GM18520 (cell line): ENCODE measurements at regions not wholly inside any gene's neighbourhood (a gene's known extent, or its start where the extent isn't known, plus 50 kb on each side); places are given as distances from the start of the nearest gene placed in this dataset.
A peak's percentile ranks its signal among the peaks of the same experiment; 100 is the strongest.

ENCODE experiments used
- ATAC-seq: cut with Tn5 transposase; IDR thresholded peaks from one replicate; pipeline ENCODE4 v1.9.1; 2021; ENCODE audit not compliant: unreplicated experiment

DNA sequence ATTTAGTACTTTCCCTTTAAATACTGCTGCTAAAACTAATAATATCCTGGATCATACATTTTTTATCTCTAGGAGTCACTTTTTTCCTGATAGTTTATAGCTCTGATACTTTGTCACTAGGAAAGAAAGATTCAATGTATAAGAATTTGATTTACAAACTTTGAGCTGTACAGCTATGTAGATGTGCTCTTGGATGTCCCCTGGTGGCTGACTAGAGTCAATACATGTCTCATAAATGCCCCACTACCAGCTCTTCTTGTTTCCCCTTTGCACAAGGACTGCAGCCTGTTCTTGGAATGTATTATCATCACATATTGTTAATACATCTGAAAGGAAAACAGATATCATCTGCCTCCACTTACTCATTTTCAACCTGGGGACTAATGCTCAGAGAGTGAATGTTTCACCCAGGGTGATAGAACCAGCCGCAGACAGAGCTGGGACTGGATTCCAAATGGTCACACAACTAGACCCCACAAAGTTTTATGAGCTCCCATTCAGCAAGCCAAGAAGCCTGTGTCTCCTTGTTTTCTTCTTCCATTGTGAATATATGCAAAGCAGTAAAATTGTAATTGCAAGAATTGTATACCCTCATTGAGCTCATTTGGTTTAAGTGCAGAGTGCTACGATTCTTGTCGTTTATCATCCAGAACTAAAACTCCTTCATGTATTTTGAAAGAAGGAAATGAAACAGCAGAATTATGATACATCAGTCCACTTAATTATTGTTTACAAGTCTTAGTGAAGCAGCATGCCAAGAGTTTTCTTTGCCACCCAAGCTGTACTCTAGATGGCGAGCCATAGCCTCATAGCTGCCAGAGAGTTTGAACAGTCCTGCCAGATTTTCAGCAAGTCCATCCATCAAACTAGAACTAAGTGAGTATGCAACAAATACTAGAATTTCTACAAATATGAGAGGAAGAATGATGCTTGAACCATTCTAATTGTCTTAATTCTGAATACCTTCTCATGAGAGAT, 261.6 kb upstream of the LMCD1 start:
- ATAC-seq = peak; percentile 84

- ATAC-seq = no peak
Observed at GRCh38 chr3:8246070-8246469, 255.6 kb upstream of the LMCD1 start.

GRCh38 chr3:8253201-8253600, 248.4 kb upstream of the LMCD1 start:
- no peak for ATAC-seq

DNA sequence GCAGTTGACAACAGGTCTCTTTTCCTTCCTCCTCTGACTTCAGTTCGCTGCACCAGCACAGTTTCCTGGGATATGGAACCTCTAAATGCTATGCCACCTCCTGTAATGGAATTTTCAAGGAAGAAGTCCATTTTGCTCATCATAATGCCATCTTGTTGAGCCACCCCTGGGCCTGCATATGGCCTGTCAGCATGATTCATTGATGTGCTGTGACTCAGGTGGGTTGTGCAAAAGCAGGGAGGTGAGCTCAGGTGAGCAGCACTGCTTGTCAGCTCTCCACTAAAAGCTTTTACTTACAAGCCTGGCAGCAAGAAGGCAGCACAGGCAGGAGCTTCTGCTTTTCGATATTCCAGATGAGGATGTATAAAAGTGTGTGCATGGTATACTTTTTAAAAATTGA, 247.1 kb upstream of the LMCD1 start:
- no peak for ATAC-seq

DNA sequence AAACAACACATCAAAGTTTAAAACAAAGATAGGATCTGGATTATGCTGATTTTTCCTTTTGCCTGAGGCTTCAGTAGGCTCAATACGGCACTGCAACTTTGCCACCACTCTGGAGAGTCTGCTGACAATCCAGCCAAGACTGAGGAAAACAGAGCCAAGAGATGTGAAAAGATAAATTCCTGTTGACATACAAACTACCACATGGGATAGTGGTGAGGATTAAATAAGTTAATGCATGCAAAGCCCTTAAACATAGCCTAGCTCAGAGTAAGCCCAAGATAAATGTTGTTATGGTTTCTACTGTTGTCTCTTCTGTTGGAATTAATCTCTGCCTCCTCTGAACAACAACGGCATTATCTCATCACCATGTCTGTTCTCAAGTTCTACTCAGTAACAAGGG, 245.9 kb upstream of the LMCD1 start:
- ATAC-seq = no peak

DNA sequence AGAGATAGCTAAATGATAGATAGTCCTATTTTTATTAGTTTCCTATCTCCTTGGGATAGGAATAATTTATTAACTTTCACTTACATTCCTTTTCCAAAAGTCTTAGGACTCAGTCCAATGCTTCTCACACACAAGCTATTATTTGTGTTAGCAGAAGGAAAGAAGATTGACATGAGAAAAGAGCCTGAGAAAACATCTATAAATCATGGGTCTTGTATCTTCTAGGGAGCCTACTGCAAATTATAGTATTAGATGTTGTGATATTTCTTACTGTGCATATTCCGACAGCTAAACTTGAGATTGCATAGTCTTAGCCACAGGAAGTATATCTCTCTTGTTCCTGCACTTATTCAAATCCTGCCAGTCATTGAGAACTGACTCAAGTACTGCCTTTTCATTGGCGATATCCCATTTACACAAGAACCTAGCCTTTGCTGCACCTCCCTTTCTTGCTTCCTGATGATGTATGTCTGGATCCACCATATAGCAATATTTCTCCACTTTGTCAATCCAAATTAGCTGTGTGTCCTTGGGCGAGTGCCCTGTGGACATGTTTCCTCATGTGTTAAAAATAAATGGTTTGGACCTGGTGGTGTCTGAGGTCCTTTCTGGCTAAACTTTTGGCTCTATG, 245.1 kb upstream of the LMCD1 start:
- no peak for ATAC-seq

DNA sequence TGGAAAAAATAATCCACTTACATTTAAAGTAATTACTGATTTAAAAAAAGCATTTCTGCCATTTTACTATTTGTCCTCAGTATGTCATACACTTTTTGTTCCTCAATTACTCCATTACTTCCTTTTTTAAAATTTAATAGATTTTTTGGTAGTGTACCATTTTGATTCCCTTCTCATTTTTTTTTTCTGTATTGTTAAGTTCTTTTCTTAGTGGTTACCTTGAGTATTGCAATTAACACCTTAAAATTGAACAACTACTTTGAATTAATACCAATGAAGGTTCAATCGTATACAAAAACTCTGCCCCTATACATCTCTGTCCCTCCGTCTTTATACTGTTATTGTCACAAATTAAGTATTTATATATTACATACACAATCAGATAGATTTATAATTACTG, 240.6 kb upstream of the LMCD1 start:
- no peak for ATAC-seq

DNA sequence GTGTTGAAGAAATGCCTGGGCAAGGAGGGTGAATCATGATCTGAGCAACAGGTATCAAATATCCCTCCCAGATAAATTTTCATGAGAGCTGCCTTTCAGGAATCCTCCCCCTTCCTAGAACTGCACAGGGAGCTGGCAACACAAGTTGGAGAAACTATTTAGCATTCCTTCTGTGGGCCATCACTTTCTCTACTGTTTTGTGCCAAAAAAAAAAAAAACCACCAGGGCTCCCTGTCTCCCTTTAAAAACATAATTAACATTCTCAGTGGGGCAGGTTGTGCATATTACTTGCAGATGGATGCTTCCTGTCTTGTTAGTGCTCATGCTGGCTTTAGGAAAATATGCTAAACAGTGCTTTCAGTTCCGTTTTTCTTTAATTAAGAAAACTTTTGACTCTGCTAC, 234.9 kb upstream of the LMCD1 start:
- ATAC-seq = no peak

DNA sequence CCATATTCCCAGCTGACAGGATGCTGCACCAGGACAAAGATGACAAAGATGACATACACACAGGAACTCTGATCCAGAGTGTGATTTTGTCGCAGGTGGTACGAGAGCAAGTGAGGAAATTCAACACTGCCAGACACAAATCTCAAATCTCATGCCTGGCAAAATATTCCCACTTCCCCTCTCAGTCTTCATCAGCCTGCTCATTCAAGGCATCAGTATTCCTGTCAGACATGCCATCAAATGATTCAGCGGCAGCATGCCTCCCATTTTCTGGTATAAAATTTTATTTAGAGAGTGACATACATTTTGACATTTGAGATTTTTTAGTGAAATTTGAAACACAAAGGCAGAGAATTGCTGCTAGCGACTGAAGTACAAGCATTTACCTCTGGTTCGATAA, 228.1 kb upstream of the LMCD1 start:
- ATAC-seq = no peak

DNA sequence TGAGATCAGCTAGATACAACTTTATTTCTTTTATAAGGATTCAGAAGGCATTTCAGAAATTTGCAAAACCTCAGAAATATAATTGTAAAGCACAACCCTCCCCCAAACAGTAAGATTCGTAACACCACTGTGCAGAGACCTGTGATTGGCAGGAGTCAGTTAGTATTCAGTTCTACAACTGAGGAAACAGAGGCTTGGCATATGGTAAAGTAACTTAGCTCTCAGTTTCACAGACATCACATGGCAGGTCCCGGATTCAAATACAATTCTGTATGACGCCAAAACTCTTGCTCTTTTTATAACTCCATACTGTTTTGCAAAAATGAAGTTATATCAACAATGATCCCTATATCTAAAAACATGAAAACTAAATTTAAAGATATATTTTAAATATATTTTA, 225.6 kb upstream of the LMCD1 start:
- ATAC-seq = no peak

- no peak for ATAC-seq
Observed at GRCh38 chr3:8276506-8276905, 225.1 kb upstream of the LMCD1 start.

GRCh38 chr3:8278448-8278847, 223.2 kb upstream of the LMCD1 start:
- ATAC-seq = no peak

DNA sequence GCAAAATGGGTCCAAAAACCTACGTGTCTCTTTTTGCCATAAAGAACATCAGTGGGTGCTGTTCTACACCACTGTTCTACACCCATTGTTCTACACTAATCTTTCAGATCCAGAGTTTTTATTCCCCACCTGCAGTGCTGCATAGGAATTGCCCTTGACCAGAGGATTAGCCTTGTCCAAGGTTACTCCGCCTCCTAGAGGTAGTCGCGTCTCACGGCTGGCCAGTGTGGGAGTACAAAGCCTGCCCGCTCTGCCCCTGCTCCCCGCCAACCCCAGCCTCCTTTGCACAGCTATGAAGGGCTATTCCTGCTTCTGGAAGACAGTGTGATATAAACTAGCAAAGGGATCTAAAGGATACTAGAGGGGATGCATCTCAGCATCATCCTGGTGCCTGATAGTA, 222.1 kb upstream of the LMCD1 start:
- no peak for ATAC-seq

DNA sequence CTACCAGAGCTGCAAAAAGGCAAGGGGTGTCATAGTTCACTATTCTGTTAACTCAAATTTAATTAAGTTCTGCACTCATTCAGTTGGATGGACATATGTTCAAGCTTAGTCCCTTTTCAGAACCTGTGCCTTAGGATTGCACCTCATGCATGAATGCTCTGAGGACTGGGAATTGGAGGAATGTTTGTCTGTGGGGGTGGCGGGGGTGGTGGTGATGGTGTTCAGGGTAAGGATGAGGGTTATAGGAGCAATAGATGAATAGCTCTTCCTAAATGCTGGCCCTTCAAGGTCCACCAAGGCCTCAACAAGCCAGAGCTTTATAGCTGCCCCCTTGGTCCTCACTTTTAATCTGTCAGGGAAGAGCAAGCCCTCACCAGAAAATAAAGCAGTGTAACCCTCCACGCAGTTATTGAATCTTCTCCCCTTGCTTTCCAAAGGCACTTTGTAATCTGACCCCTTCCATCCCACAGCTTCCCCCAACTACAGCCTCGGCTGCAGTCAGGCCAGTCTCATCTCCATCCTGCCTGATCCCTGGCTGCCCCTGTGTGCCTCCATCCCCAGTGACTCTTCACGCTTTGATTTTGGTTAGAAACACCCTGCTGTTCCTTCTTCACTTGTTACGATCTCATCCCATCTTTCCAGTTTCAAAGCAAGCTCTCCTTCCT, 221.6 kb upstream of the LMCD1 start:
- ATAC-seq = no peak

DNA sequence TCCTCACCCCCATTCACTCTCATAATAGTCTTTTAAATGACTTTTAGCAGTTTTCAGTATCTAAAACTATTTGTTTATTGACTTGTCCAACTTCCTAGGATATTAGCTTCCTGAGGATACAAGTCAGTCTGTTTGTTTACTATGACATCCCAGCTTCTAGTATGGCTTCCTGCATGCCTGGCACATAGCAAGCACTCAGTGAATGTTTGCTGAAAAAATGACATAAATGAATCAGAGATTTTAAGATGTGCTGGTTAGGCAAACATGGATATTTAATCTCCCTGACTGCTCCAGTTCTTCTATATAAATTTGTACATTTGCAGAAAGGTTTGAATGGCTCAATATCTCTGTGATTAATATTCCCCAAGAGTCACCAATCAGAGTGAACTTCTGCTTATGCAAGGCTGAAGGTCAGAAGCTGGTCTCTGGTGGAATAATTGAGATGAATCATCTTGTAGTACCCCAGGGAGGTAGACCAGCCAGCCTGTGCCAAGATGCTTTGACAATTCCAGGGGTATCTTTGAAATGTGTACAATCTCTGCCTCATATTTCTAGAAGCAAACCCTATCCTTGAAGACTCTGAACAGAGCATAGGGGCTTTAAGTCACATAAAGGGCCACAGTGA, 219.0 kb upstream of the LMCD1 start:
- ATAC-seq = no peak

- no peak for ATAC-seq
Observed at GRCh38 chr3:8283193-8283592, 218.4 kb upstream of the LMCD1 start.

DNA sequence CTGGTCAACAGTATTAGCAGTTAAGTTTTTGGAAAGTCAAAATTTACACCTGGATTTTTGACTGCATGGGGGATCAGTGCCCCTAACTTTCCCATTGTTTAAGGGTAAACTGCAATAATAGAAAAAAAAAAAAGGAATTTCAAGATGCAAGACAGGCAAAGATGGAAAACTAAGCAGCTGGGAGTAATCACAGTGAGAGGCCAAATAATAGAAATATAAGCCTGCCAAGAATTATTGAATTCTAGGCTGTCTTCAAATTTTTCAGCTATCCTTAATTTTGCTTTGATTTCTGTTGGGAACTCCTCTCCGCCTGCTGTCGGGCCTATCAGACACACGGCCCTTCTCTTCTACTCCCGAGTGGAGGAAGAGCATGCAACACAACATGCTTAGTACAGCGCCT, 215.5 kb upstream of the LMCD1 start:
- ATAC-seq = no peak

DNA sequence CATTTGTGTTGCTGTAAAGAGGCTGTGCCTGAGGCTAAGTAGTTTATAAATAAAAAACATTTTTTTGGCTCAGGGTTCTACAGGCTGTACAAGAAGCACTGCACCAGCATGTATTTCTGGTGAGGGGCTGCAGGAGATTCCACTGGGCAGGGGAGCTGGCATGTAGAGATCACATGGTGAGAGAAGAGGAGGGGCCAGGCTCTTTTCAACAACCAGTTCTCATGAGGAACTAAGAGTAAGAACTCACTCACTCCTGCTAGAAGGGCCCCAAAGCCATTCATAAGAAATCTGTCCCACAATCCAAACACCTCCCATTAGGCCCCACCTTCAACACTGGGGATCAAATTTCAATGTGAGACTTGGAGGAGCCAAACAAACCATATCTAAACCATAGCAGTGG, 214.9 kb upstream of the LMCD1 start:
- ATAC-seq = no peak

GRCh38 chr3:8290611-8291010, 211.0 kb upstream of the LMCD1 start:
- ATAC-seq = no peak

- no peak for ATAC-seq
Observed at GRCh38 chr3:8296461-8296860, 205.2 kb upstream of the LMCD1 start.
